Esophagus squamous epithelium (tissue), 5 donors: ENCODE measurements at regions not wholly inside any gene's neighbourhood (a gene's known extent, or its start where the extent isn't known, plus 50 kb on each side); places are given as distances from the start of the nearest gene placed in this dataset.

ENCODE experiments used
- DNase-seq: peaks from one replicate; lab custom pipeline; 2025; lab: John Stamatoyannopoulos, UW
- H3K27ac ChIP-seq, 4 donors: fragments of 200-600 bp; sonication (generic); one replicate each; pipeline ENCODE4 v1.5.1; 2016 to 2019; ENCODE audit warnings: mild to moderate bottlenecking in 1 of 4
- H3K27me3 ChIP-seq, 4 donors: fragments of 200-600 bp; sonication (generic); 1 replicate in 3 of 4; 2 replicates in 1 of 4; pipeline versions ENCODE4 v1.5.1 to v1.6.0; 2017 to 2021; ENCODE audit warnings: antibody characterized with exemption in 1 of 4
- H3K36me3 ChIP-seq, 3 donors: fragments of 200-600 bp; sonication (generic); one replicate each; pipeline ENCODE4 v1.5.1; 2016 to 2019
- H3K4me1 ChIP-seq, 3 donors: fragments of 200-600 bp; sonication (generic); one replicate each; pipeline ENCODE4 v1.5.1; 2017 to 2019
- H3K4me3 ChIP-seq, 4 donors: fragments of 200-600 bp; sonication (generic); 1 replicate in 3 of 4; 2 replicates in 1 of 4; pipeline ENCODE4 v1.5.1; 2016 to 2019; ENCODE audit warnings: mild to moderate bottlenecking in 2 of 4, moderate library complexity in 1 of 4
- H3K9me3 ChIP-seq, 3 donors: fragments of 200-600 bp; sonication (generic); one replicate each; pipeline ENCODE4 v1.5.1; 2016 to 2019
- CTCF ChIP-seq, 6 experiments: fragments of 450-650 bp in 4 of 6; fragments of 200-600 bp in 2 of 6; sonication (generic) in 2 of 6; IDR thresholded peaks; one replicate each; pipeline ENCODE4 v1.5.1; 2016 to 2019; ENCODE audit warnings: antibody characterized with exemption in 6 of 6, mild to moderate bottlenecking in 4 of 6, moderate library complexity in 4 of 6
- POLR2A ChIP-seq, 4 donors: fragments of 450-650 bp; IDR thresholded peaks; one replicate each; pipeline ENCODE4 v1.6.1; 2017; ENCODE audit warnings: antibody characterized with exemption in 4 of 4, mild to moderate bottlenecking in 4 of 4, moderate library complexity in 3 of 4
- WGBS, 2 donors: methylation state at CpG; one replicate each; pipeline ENCODE4 v1.1.5; 2018; 5-methylcytosine and 5-hydroxymethylcytosine counted together
- intact Hi-C: fragments of 100-400 bp; cut with DNase I; formaldehyde crosslinking; loops from one replicate; pipeline ENCODE4 v1.15.0; 2022
- donor health status: DM: yes; HTN: yes; CAD: no.

GRCh38 chr7:13090959-13091358 is 403.5 kb downstream of the ARL4A start:
- no peak for DNase-seq
- intact Hi-C loops, result no loop called here
- H3K36me3 ChIP-seq, result no peaks in the 10 kb centered on the region
- H3K27ac ChIP-seq, result no peak overlapping the region
- TF ChIP-seq CTCF (IDR thresholded peaks at IDR 0.05), result no peak
- TF ChIP-seq POLR2A (IDR thresholded peaks at IDR 0.05), result no peak
- H3K9me3 ChIP-seq, result no peaks in the 10 kb centered on the region
- WGBS, 2 donors, result 82 to 96% methylated on average over 1 of the region's 1 CpG
- H3K27me3 ChIP-seq, result no peaks in the 10 kb centered on the region
- H3K4me3 ChIP-seq, result no peak overlapping the region
- H3K4me1 ChIP-seq, result no peaks in the 10 kb centered on the region

- intact Hi-C loops, result no loop called here
- 67 to 68% methylated on average over 4 of the region's 4 CpGs for WGBS, 2 donors
- TF ChIP-seq CTCF (IDR thresholded peaks at IDR 0.05) (no peak), POLR2A (IDR thresholded peaks at IDR 0.05) (no peak)
- no peak overlapping the region for H3K27ac ChIP-seq
- H3K4me3 ChIP-seq, result no peak overlapping the region
- H3K9me3 ChIP-seq, result no peaks in the 10 kb centered on the region
- no peaks in the 10 kb centered on the region for H3K36me3 ChIP-seq
- H3K27me3 ChIP-seq, result no peaks in the 10 kb centered on the region
- DNase-seq, result no peak
- peaks cover 0 to 2% (median 0%) of the 10 kb centered on the region in 3 donors for H3K4me1 ChIP-seq
These were observed 404.7 kb downstream of the ARL4A start for GRCh38 chr7:13091974-13092707.

- Histone ChIP-seq H3K4me3 (no peak overlapping the region), H3K9me3 (no peaks in the 10 kb centered on the region), H3K27me3 (no peaks in the 10 kb centered on the region), H3K36me3 (no peaks in the 10 kb centered on the region), H3K27ac (no peak overlapping the region), H3K4me1 (peaks cover 0 to 7% (median 0%) of the 10 kb centered on the region in 3 donors)
- DNase-seq, result no peak
- 74 to 77% methylated on average over 2 of the region's 2 CpGs for WGBS, 2 donors
- TF ChIP-seq POLR2A (IDR thresholded peaks at IDR 0.05) (no peak), CTCF (IDR thresholded peaks at IDR 0.05) (no peak)
- intact Hi-C loops, result no loop called here
These were observed 405.2 kb downstream of the ARL4A start for GRCh38 chr7:13092708-13093005.

- H3K9me3 ChIP-seq, result no peaks in the 10 kb centered on the region
- intact Hi-C loops, result no loop called here
- H3K27me3 ChIP-seq, result no peaks in the 10 kb centered on the region
- TF ChIP-seq CTCF (IDR thresholded peaks at IDR 0.05) (no peak), POLR2A (IDR thresholded peaks at IDR 0.05) (no peak)
- H3K36me3 ChIP-seq, result no peaks in the 10 kb centered on the region
- DNase-seq, result no peak
- no peak overlapping the region for H3K27ac ChIP-seq
- 32 to 46% methylated on average over 1 of the region's 1 CpG for WGBS, 2 donors
- H3K4me1 ChIP-seq, result peaks cover 0 to 10% (median 0%) of the 10 kb centered on the region in 3 donors
- H3K4me3 ChIP-seq, result no peak overlapping the region
These were observed 405.7 kb downstream of the ARL4A start for GRCh38 chr7:13093160-13093559.

- Histone ChIP-seq H3K27ac (no peak overlapping the region), H3K9me3 (no peaks in the 10 kb centered on the region)
- 47 to 81% methylated on average over 3 of the region's 3 CpGs for WGBS, 2 donors
These were observed 410.1 kb downstream of the ARL4A start for GRCh38 chr7:13097499-13097898.

More at GRCh38 chr7:13097499-13097898, 410.1 kb downstream of the ARL4A start:
- Histone ChIP-seq H3K27me3 (no peaks in the 10 kb centered on the region), H3K4me1 (peaks cover 0 to 21% (median 0%) of the 10 kb centered on the region in 3 donors), H3K4me3 (no peak overlapping the region), H3K36me3 (no peaks in the 10 kb centered on the region)
- intact Hi-C loops, result no loop called here
- no peak for DNase-seq
- TF ChIP-seq POLR2A (IDR thresholded peaks at IDR 0.05) (no peak), CTCF (IDR thresholded peaks at IDR 0.05) (no peak)
